HCT116 (cell line): ENCODE measurements at regions not wholly inside any gene's neighbourhood (a gene's known extent, or its start where the extent isn't known, plus 50 kb on each side); places are given as distances from the start of the nearest gene placed in this dataset.

Experiments used
- ATAC-seq: fragments of 200-7000 bp; cut with Tn5 transposase; 2 replicates; pipeline ENCODE4 v1.9.1; 2020; ENCODE audit warnings: mild to moderate bottlenecking, moderate library complexity
- BruUV-seq: library from RNA; stranded (reverse); fragments of 400-500 nt; replicated peaks from 2 replicates; lab custom pipeline; 2021; lab: Mats Ljungman, UMichigan
- CTCF ChIA-PET: fragments of 300-600 bp; sonication (Branson Sonifier 250); formaldehyde crosslinking; loops from one replicate; lab custom pipeline; 2021; ENCODE audit warnings: antibody characterized with exemption; lab: Charles Lee
- POLR2A ChIA-PET: fragments of 300-600, 350-600 bp; sonication (Branson Sonifier 250); formaldehyde crosslinking; loops from one replicate; lab custom pipeline; 2021; ENCODE audit warnings: antibody characterized with exemption; lab: Charles Lee
- RAD21 ChIA-PET, 2 experiments: fragments of 300-600 bp; sonication (Branson Sonifier 250); formaldehyde crosslinking; loops; one replicate each; lab custom pipeline; 2023; ENCODE audit warnings: low total read pairs in 2 of 2; ENCODE audit not compliant: uncharacterized antibody in 2 of 2, unreplicated experiment in 2 of 2, low non-redundant PET in 1 of 2; lab: Charles Lee
- DNase-seq: peaks from one replicate; pipeline ENCODE4 v3.0.0-alpha.2; 2010; ENCODE audit warnings: low read depth, low spot score
- H2AFZ ChIP-seq: fragments of 200-600 bp; shearing (Covaris generic), sonication (generic); 2 replicates; pipeline ENCODE4 v1.6.1; 2017; ENCODE audit warnings: low read depth, mixed run types, mixed read lengths, antibody characterized with exemption, low read length; ENCODE audit not compliant: poor library complexity, severe bottlenecking
- H3K27ac ChIP-seq: 2 replicates; pipeline ENCODE4 v1.5.1; 2012; ENCODE audit warnings: low read depth, low read length
- H3K27me3 ChIP-seq: fragments of 200-600 bp; sonication (generic); 2 replicates; pipeline ENCODE4 v1.6.1; 2016; ENCODE audit warnings: mixed run types, low read length, mixed read lengths; ENCODE audit not compliant: insufficient read depth
- H3K36me3 ChIP-seq, 2 experiments: fragments of 200-500 bp in 1 of 2; fragments of 200-600 bp in 1 of 2; sonication (Bioruptor generic) in 1 of 2; sonication (generic) in 1 of 2; 2 replicates each; pipeline versions ENCODE4 v1.5.1 to v1.6.1; 2014 to 2016; ENCODE audit warnings: low read length in 2 of 2, inconsistent platforms in 1 of 2, mixed read lengths in 1 of 2, mixed run types in 1 of 2; ENCODE audit not compliant: insufficient read depth in 2 of 2, control insufficient read depth in 1 of 2
- H3K4me1 ChIP-seq, 2 experiments: fragments of 200-600 bp in 1 of 2; sonication (generic) in 1 of 2; 2 replicates each; pipeline versions ENCODE4 v1.5.1 to v1.6.1; 2012 to 2017; ENCODE audit warnings: low read length in 2 of 2, inconsistent platforms in 1 of 2, mild to moderate bottlenecking in 1 of 2, mixed read lengths in 1 of 2, mixed run types in 1 of 2, moderate library complexity in 1 of 2; ENCODE audit not compliant: insufficient read depth in 2 of 2, control insufficient read depth in 1 of 2
- H3K4me2 ChIP-seq: fragments of 200-600 bp; sonication (generic); 2 replicates; pipeline ENCODE4 v1.6.1; 2017; ENCODE audit warnings: mixed run types, low read length, mixed read lengths
- H3K4me3 ChIP-seq, 2 experiments: fragments of 200-600 bp in 1 of 2; sonication (generic) in 1 of 2; replicated peaks in 1 of 2; 2 replicates each; pipeline ENCODE4 v1.5.1; 2011 to 2016; ENCODE audit warnings: low read length in 2 of 2, control low read depth in 1 of 2, low read depth in 1 of 2, mild to moderate bottlenecking in 1 of 2, mixed read lengths in 1 of 2, mixed run types in 1 of 2
- H3K79me2 ChIP-seq: fragments of 200-600 bp; sonication (generic); 2 replicates; pipeline ENCODE4 v1.6.1; 2017; ENCODE audit warnings: mild to moderate bottlenecking, mixed run types, low read length, moderate library complexity, mixed read lengths; ENCODE audit not compliant: insufficient read depth
- H3K9ac ChIP-seq: fragments of 200-600 bp; sonication (generic); 2 replicates; pipeline ENCODE4 v1.6.1; 2016; ENCODE audit warnings: low read length, mixed read lengths
- H3K9me2 ChIP-seq: fragments of 200-600 bp; sonication (generic), shearing (Covaris generic); 2 replicates; pipeline ENCODE4 v1.6.1; 2017; ENCODE audit warnings: mixed run types, mild to moderate bottlenecking, moderate library complexity; ENCODE audit not compliant: insufficient read depth
- H3K9me3 ChIP-seq, 2 experiments: fragments of 200-500 bp in 1 of 2; fragments of 200-600 bp in 1 of 2; sonication (Bioruptor generic) in 1 of 2; sonication (generic) in 1 of 2; 2 replicates each; pipeline ENCODE4 v1.6.1; 2014 to 2017; ENCODE audit warnings: low read length in 2 of 2, mixed read lengths in 2 of 2, inconsistent platforms in 1 of 2, low read depth in 1 of 2, mild to moderate bottlenecking in 1 of 2, mixed run types in 1 of 2, moderate library complexity in 1 of 2; ENCODE audit not compliant: control insufficient read depth in 1 of 2, insufficient read depth in 1 of 2
- H4K20me1 ChIP-seq: fragments of 200-600 bp; sonication (generic), shearing (Covaris generic); 2 replicates; pipeline ENCODE4 v1.6.1; 2017; ENCODE audit warnings: mixed run types, mild to moderate bottlenecking, moderate library complexity; ENCODE audit not compliant: insufficient read depth
- CEBPB ChIP-seq: IDR thresholded peaks from 2 replicates; pipeline ENCODE4 v1.6.1; 2012; ENCODE audit warnings: low read depth
- CTCF ChIP-seq, 3 experiments: fragments of 200-600 bp in 1 of 3; sonication (generic) in 1 of 3; IDR thresholded peaks in 2 of 3; conservative IDR thresholded peaks in 1 of 3; 2 replicates each; pipeline ENCODE4 v1.5.1; 2012 to 2017; ENCODE audit warnings: low read depth in 2 of 3, low read length in 2 of 3, antibody characterized with exemption in 1 of 3, borderline replicate concordance in 1 of 3, control low read depth in 1 of 3, mild to moderate bottlenecking in 1 of 3, mixed read lengths in 1 of 3, mixed run types in 1 of 3, moderate library complexity in 1 of 3; ENCODE audit not compliant: insufficient read depth in 1 of 3
- ELF1 ChIP-seq: IDR thresholded peaks from 2 replicates; pipeline ENCODE4 v1.6.1; 2012; ENCODE audit warnings: low read depth, borderline replicate concordance
- FOSL1 ChIP-seq: IDR thresholded peaks from 2 replicates; pipeline ENCODE4 v1.6.1; 2012; ENCODE audit warnings: low read depth
- JUND ChIP-seq: IDR thresholded peaks from 2 replicates; pipeline ENCODE4 v1.6.1; 2012
- MAX ChIP-seq: IDR thresholded peaks from 2 replicates; pipeline ENCODE4 v1.6.1; 2012
- POLR2AphosphoS5 ChIP-seq: IDR thresholded peaks from 2 replicates; pipeline ENCODE4 v1.6.1; 2011; ENCODE audit warnings: mild to moderate bottlenecking, low read depth, low read length, moderate library complexity
- SIN3A ChIP-seq: IDR thresholded peaks from 2 replicates; pipeline ENCODE4 v1.6.1; 2012; ENCODE audit warnings: low read depth
- SP1 ChIP-seq: IDR thresholded peaks from 2 replicates; pipeline ENCODE4 v1.6.1; 2012; ENCODE audit warnings: low read depth
- SRF ChIP-seq: IDR thresholded peaks from 2 replicates; pipeline ENCODE4 v1.6.1; 2012; ENCODE audit warnings: low read depth
- intact Hi-C: fragments of 100-400 bp; cut with micrococcal nuclease; formaldehyde crosslinking; loops from 2 replicates; pipeline ENCODE4 v1.10.0; 2022

- no peaks in the 10 kb centered on the region for H3K27me3 ChIP-seq
- no peaks in the 10 kb centered on the region for H3K36me3 ChIP-seq
- peaks cover 0 to 3% of the 10 kb centered on the region in 2 experiments; a peak in 1 of 4 replicates for H3K9me3 ChIP-seq
Observed at GRCh38 chr5:86894056-86894455, 276.3 kb downstream of the COX7C start.

GRCh38 chr5:86896916-86897315 lies 279.2 kb downstream of the COX7C start:
- ChIA-PET POLR2A (no interaction called here), RAD21 (no interaction called here), CTCF (no interaction called here)
- no peak for DNase-seq
- peaks cover 0 to 3% of the 10 kb centered on the region in 2 experiments; a peak in 1 of 4 replicates for H3K9me3 ChIP-seq
- no peak overlapping the region for H3K4me3 ChIP-seq
- no peak overlapping the region for H3K4me2 ChIP-seq
- no peak overlapping the region for H3K27ac ChIP-seq
- TF ChIP-seq SIN3A (no peak), CTCF (IDR thresholded peaks at IDR 0.05 in 2 of 3, conservative IDR thresholded peaks at IDR 0.05 in 1 of 3; ENCODE audit: borderline replicate concordance in 1 of 3, insufficient read depth in 1 of 3, low read depth in 2 of 3, low read length in 2 of 3) (no peak), JUND (no peak), POLR2AphosphoS5 (no peak), MAX (no peak), FOSL1 (no peak), ELF1 (no peak), CEBPB (no peak), SRF (no peak)
- no peak overlapping the region for H2AFZ ChIP-seq
- H3K9me2 ChIP-seq: no peaks in the 10 kb centered on the region
- H4K20me1 ChIP-seq: no peaks in the 10 kb centered on the region
- no peak overlapping the region for H3K9ac ChIP-seq
- ATAC-seq: no peak
- no peaks in the 10 kb centered on the region for H3K36me3 ChIP-seq
- no peaks in the 10 kb centered on the region for H3K79me2 ChIP-seq
- no peaks in the 10 kb centered on the region for H3K4me1 ChIP-seq
- H3K27me3 ChIP-seq: no peaks in the 10 kb centered on the region
- no TSS peak for BruUV-seq
- intact Hi-C loops: no loop called here

More at GRCh38 chr5:86894056-86894455, 276.3 kb downstream of the COX7C start:
- ChIA-PET POLR2A (no interaction called here), RAD21 (no interaction called here), CTCF (no interaction called here)
- DNase-seq: no peak
- ATAC-seq: no peak
- Histone ChIP-seq H3K9ac (no peak overlapping the region), H3K79me2 (no peaks in the 10 kb centered on the region), H3K4me3 (no peak overlapping the region), H3K9me2 (no peaks in the 10 kb centered on the region), H3K27ac (no peak overlapping the region), H3K4me1 (no peaks in the 10 kb centered on the region), H3K4me2 (no peak overlapping the region), H4K20me1 (no peaks in the 10 kb centered on the region; the same call in 1 of the 2 replicates), H2AFZ (no peak overlapping the region)
- intact Hi-C loops: no loop called here
- BruUV-seq: no TSS peak
- TF ChIP-seq SIN3A (no peak), SP1 (no peak)
